Nephron (organoid): ENCODE measurements at regions not wholly inside any gene's neighbourhood (a gene's known extent, or its start where the extent isn't known, plus 50 kb on each side); places are given as distances from the start of the nearest gene placed in this dataset.
A peak's percentile ranks its signal among the peaks of the same experiment; 100 is the strongest.

Source experiments
- H3K27ac Mint-ChIP-seq, 3 experiments: 2 replicates each; pipeline ENCODE4 v1.8.0; 2020; ENCODE audit warnings: mixed read lengths in 3 of 3, mild to moderate bottlenecking in 2 of 3, moderate library complexity in 1 of 3
- H3K27me3 Mint-ChIP-seq: 2 replicates; pipeline ENCODE4 v1.8.0; 2021; ENCODE audit warnings: low read depth, mild to moderate bottlenecking, moderate library complexity, mixed read lengths
- H3K36me3 Mint-ChIP-seq: 2 replicates; pipeline ENCODE4 v1.8.0; 2020; ENCODE audit warnings: low read depth, mixed read lengths
- H3K4me1 Mint-ChIP-seq: 2 replicates; pipeline ENCODE4 v1.8.0; 2020; ENCODE audit warnings: mixed read lengths
- H3K4me3 Mint-ChIP-seq, 3 experiments: 2 replicates each; pipeline ENCODE4 v1.8.0; 2020; ENCODE audit warnings: mild to moderate bottlenecking in 3 of 3, mixed read lengths in 3 of 3, moderate library complexity in 2 of 3
- H3K9me3 Mint-ChIP-seq: 2 replicates; pipeline ENCODE4 v1.8.0; 2020; ENCODE audit warnings: mixed read lengths
- CTCF ChIP-seq, 3 experiments: fragments of 200-600 bp; sonication (generic); IDR thresholded peaks; one replicate each; pipeline ENCODE4 v1.5.0; 2021; ENCODE audit warnings: antibody characterized with exemption in 3 of 3; ENCODE audit not compliant: unreplicated experiment in 3 of 3

GRCh38 chr1:43072314-43072713 is 99.8 kb downstream of the EBNA1BP2 start:
- no peak for TF ChIP-seq CTCF (IDR thresholded peaks at IDR 0.05; ENCODE audit: unreplicated experiment in 3 of 3)
- Mint-ChIP-seq H3K27ac (peak overlapping the region in 2 of 3 experiments; percentile 26 to 41), H3K4me1 (peaks cover 12% of the 10 kb centered on the region), H3K4me3 (no peak overlapping the region), H3K9me3 (no peaks in the 10 kb centered on the region), H3K36me3 (no peaks in the 10 kb centered on the region), H3K27me3 (no peaks in the 10 kb centered on the region)

GRCh38 chr1:43071241-43071640 is 100.8 kb downstream of the EBNA1BP2 start:
- Mint-ChIP-seq H3K36me3 (no peaks in the 10 kb centered on the region), H3K27ac (peak overlapping the region in 2 of 3 experiments; percentile 26 to 98), H3K4me3 (no peak overlapping the region), H3K27me3 (no peaks in the 10 kb centered on the region), H3K9me3 (no peaks in the 10 kb centered on the region), H3K4me1 (peaks cover 16% of the 10 kb centered on the region)
- no peak for TF ChIP-seq CTCF (IDR thresholded peaks at IDR 0.05; ENCODE audit: unreplicated experiment in 3 of 3)

GRCh38 chr1:43069461-43070050 is 102.5 kb downstream of the EBNA1BP2 start:
- TF ChIP-seq CTCF (IDR thresholded peaks at IDR 0.05; ENCODE audit: unreplicated experiment in 3 of 3), result no peak
- Mint-ChIP-seq H3K4me3 (peak overlapping the region; percentile 11 to 39 (median 25)), H3K9me3 (no peaks in the 10 kb centered on the region), H3K36me3 (no peaks in the 10 kb centered on the region), H3K27ac (peak overlapping the region; percentile 93 to 98 (median 97)), H3K27me3 (peaks cover 3% of the 10 kb centered on the region), H3K4me1 (peaks cover 16% of the 10 kb centered on the region)

- TF ChIP-seq CTCF (IDR thresholded peaks at IDR 0.05; ENCODE audit: unreplicated experiment in 3 of 3), result no peak
- H3K4me3 Mint-ChIP-seq, result no peak overlapping the region
- no peaks in the 10 kb centered on the region for H3K9me3 Mint-ChIP-seq
- peaks cover 16% of the 10 kb centered on the region for H3K4me1 Mint-ChIP-seq
- peaks cover 3% of the 10 kb centered on the region for H3K27me3 Mint-ChIP-seq
- peak overlapping the region; percentile 93 to 98 (median 97) for H3K27ac Mint-ChIP-seq
- H3K36me3 Mint-ChIP-seq, result no peaks in the 10 kb centered on the region
Measured at GRCh38 chr1:43068911-43069310, 103.2 kb downstream of the EBNA1BP2 start.

- no peaks in the 10 kb centered on the region for H3K36me3 Mint-ChIP-seq
- peaks cover 16% of the 10 kb centered on the region for H3K4me1 Mint-ChIP-seq
Measured at GRCh38 chr1:43067977-43068751, 103.9 kb downstream of the EBNA1BP2 start.

More at GRCh38 chr1:43067977-43068751, 103.9 kb downstream of the EBNA1BP2 start:
- Mint-ChIP-seq H3K4me3 (peak overlapping the region in 2 of 3 experiments; percentile 43 to 60), H3K27me3 (peaks cover 3% of the 10 kb centered on the region), H3K9me3 (no peaks in the 10 kb centered on the region), H3K27ac (peak overlapping the region; percentile 90 to 97 (median 93))
- TF ChIP-seq CTCF (IDR thresholded peaks at IDR 0.05; ENCODE audit: unreplicated experiment in 3 of 3), result no peak
